ENCODE measurements at regions not wholly inside any gene's neighbourhood (a gene's known extent, or its start where the extent isn't known, plus 50 kb on each side); places are given as distances from the start of the nearest gene placed in this dataset.

- no peaks in the 10 kb centered on the region for H3K36me3 Mint-ChIP-seq (ENCODE audit: low read depth)
- no peak overlapping the region for H3K4me3 Mint-ChIP-seq
- H3K27me3 Mint-ChIP-seq, result no peaks in the 10 kb centered on the region
- H3K9me3 Mint-ChIP-seq, result no peaks in the 10 kb centered on the region
- H3K27ac Mint-ChIP-seq, result no peak overlapping the region
- H3K4me1 Mint-ChIP-seq (ENCODE audit: low read depth), result no peaks in the 10 kb centered on the region
- intact Hi-C loops (cut with micrococcal nuclease), result no loop called here
Observed at GRCh38 chr11:25891960-25892359, 440.0 kb upstream of the ANO3 start.

GRCh38 chr11:25899617-25900160, 432.2 kb upstream of the ANO3 start:
- Mint-ChIP-seq H3K27me3 (no peaks in the 10 kb centered on the region), H3K9me3 (peaks cover 2% of the 10 kb centered on the region), H3K27ac (no peak overlapping the region), H3K4me1 (ENCODE audit: low read depth) (no peaks in the 10 kb centered on the region), H3K36me3 (ENCODE audit: low read depth) (no peaks in the 10 kb centered on the region), H3K4me3 (no peak overlapping the region)
- intact Hi-C loops (cut with micrococcal nuclease), result no loop called here

- peaks cover 9% of the 10 kb centered on the region for H3K9me3 Mint-ChIP-seq
- H3K27me3 Mint-ChIP-seq, result no peaks in the 10 kb centered on the region
- no peak overlapping the region for H3K27ac Mint-ChIP-seq
- H3K4me1 Mint-ChIP-seq (ENCODE audit: low read depth), result no peaks in the 10 kb centered on the region
- intact Hi-C loops (cut with micrococcal nuclease), result no loop called here
- no peaks in the 10 kb centered on the region for H3K36me3 Mint-ChIP-seq (ENCODE audit: low read depth)
- no peak overlapping the region for H3K4me3 Mint-ChIP-seq
Observed at GRCh38 chr11:25900814-25901213, 431.1 kb upstream of the ANO3 start.

DNA sequence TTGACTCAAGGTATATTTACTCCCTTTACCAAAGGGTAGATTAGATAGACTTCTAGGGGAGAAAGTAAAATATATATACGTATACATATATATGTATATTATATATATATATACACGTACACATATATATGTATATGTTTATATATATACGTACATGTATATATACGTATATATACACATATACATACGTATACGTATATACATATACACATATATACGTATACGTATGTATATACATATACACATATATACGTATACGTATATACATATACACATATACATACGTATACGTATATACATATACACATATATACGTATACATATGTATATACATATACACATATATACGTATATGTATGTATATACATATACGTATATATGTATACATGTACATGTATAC, 430.5 kb upstream of the ANO3 start:
- Mint-ChIP-seq H3K4me3 (no peak overlapping the region), H3K27ac (no peak overlapping the region), H3K9me3 (peaks cover 11% of the 10 kb centered on the region), H3K4me1 (ENCODE audit: low read depth) (no peaks in the 10 kb centered on the region), H3K36me3 (ENCODE audit: low read depth) (no peaks in the 10 kb centered on the region), H3K27me3 (no peaks in the 10 kb centered on the region)
- intact Hi-C loops (cut with micrococcal nuclease), result no loop called here

DNA sequence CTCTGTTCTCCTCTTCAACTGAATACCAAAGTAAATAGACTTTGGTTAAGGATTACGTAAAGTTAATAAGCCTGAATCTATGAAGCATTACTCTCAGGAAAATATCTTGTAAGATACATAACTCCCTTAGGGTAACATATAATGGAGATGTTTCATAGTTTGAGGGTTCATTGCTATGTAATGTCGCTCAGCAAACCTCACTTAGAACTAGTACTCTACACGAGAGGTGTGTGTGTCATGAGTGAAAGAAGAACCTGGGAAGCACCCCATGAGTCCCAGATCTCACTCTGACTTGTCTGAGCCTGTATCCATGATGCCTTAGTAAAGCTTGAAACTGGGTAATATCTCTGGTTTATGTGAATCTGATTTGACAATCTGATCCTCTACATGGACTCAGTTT, 429.5 kb upstream of the ANO3 start:
- H3K4me3 Mint-ChIP-seq, result no peak overlapping the region
- no peaks in the 10 kb centered on the region for H3K27me3 Mint-ChIP-seq
- no peaks in the 10 kb centered on the region for H3K4me1 Mint-ChIP-seq (ENCODE audit: low read depth)
- H3K9me3 Mint-ChIP-seq, result peaks cover 20% of the 10 kb centered on the region
- intact Hi-C loops (cut with micrococcal nuclease), result no loop called here
- H3K27ac Mint-ChIP-seq, result no peak overlapping the region
- no peaks in the 10 kb centered on the region for H3K36me3 Mint-ChIP-seq (ENCODE audit: low read depth)

GRCh38 chr11:25908726-25909125, 423.2 kb upstream of the ANO3 start:
- peaks cover 20% of the 10 kb centered on the region for H3K9me3 Mint-ChIP-seq
- intact Hi-C loops (cut with micrococcal nuclease), result no loop called here
- H3K4me3 Mint-ChIP-seq, result no peak overlapping the region
- H3K27ac Mint-ChIP-seq, result no peak overlapping the region
- no peaks in the 10 kb centered on the region for H3K36me3 Mint-ChIP-seq (ENCODE audit: low read depth)
- no peaks in the 10 kb centered on the region for H3K4me1 Mint-ChIP-seq (ENCODE audit: low read depth)
- H3K27me3 Mint-ChIP-seq, result no peaks in the 10 kb centered on the region

- Mint-ChIP-seq H3K4me1 (ENCODE audit: low read depth) (no peaks in the 10 kb centered on the region), H3K36me3 (ENCODE audit: low read depth) (no peaks in the 10 kb centered on the region), H3K4me3 (no peak overlapping the region), H3K27me3 (no peaks in the 10 kb centered on the region), H3K27ac (no peak overlapping the region), H3K9me3 (peaks cover 14% of the 10 kb centered on the region)
- intact Hi-C loops (cut with micrococcal nuclease), result no loop called here
Observed at GRCh38 chr11:25910086-25910485, 421.8 kb upstream of the ANO3 start.

DNA sequence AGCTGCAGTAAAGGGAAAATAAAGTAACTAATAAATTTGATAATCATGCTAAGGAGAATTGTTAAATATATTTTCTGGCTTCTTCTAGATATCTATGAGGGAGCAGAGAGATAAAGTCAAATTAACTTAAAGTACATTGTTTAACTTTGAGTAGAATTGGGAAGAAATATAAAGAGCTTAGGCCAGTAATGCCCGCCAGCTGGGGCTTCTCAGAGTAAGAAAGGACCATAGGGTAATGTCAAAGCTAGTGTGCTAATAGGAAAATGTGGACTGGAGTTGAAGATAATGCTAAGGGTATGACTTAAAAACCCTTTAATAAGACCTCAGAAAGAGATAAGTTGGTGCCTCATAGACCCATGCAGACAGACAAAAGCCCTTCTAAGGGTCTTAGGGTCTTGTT, 411.6 kb upstream of the ANO3 start:
- H3K4me3 Mint-ChIP-seq, result no peak overlapping the region
- intact Hi-C loops (cut with micrococcal nuclease), result no loop called here
- no peak overlapping the region for H3K27ac Mint-ChIP-seq
- no peaks in the 10 kb centered on the region for H3K27me3 Mint-ChIP-seq
- H3K36me3 Mint-ChIP-seq (ENCODE audit: low read depth), result no peaks in the 10 kb centered on the region
- H3K9me3 Mint-ChIP-seq, result peaks cover 26% of the 10 kb centered on the region
- no peaks in the 10 kb centered on the region for H3K4me1 Mint-ChIP-seq (ENCODE audit: low read depth)

- peaks cover 26% of the 10 kb centered on the region for H3K9me3 Mint-ChIP-seq
- no peaks in the 10 kb centered on the region for H3K36me3 Mint-ChIP-seq (ENCODE audit: low read depth)
- no peak overlapping the region for H3K27ac Mint-ChIP-seq
- intact Hi-C loops (cut with micrococcal nuclease), result no loop called here
- H3K27me3 Mint-ChIP-seq, result no peaks in the 10 kb centered on the region
- H3K4me1 Mint-ChIP-seq (ENCODE audit: low read depth), result no peaks in the 10 kb centered on the region
- no peak overlapping the region for H3K4me3 Mint-ChIP-seq
Observed at GRCh38 chr11:25924586-25924985, 407.3 kb upstream of the ANO3 start.

DNA sequence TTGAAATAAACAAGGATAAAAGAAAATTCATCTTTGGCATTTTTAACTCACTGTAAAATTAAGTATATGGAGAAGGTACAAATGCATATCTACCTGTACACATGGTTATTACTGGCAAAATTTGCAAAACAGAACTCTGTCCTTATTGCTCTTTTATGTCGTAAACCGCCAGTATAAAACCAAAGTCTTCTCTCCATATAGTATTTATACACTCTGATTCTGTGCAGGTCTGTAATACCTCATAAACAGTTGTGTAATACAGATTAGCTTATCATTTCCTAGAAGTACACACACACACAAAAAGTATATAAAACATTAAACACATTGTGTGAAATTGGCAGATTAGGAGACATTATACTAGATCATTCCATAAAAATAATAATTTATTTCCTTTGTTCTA, 406.6 kb upstream of the ANO3 start:
- H3K27ac Mint-ChIP-seq, result no peak overlapping the region
- no peaks in the 10 kb centered on the region for H3K27me3 Mint-ChIP-seq
- H3K4me3 Mint-ChIP-seq, result no peak overlapping the region
- no peaks in the 10 kb centered on the region for H3K4me1 Mint-ChIP-seq (ENCODE audit: low read depth)
- H3K36me3 Mint-ChIP-seq (ENCODE audit: low read depth), result no peaks in the 10 kb centered on the region
- intact Hi-C loops (cut with micrococcal nuclease), result no loop called here
- peaks cover 26% of the 10 kb centered on the region for H3K9me3 Mint-ChIP-seq

DNA sequence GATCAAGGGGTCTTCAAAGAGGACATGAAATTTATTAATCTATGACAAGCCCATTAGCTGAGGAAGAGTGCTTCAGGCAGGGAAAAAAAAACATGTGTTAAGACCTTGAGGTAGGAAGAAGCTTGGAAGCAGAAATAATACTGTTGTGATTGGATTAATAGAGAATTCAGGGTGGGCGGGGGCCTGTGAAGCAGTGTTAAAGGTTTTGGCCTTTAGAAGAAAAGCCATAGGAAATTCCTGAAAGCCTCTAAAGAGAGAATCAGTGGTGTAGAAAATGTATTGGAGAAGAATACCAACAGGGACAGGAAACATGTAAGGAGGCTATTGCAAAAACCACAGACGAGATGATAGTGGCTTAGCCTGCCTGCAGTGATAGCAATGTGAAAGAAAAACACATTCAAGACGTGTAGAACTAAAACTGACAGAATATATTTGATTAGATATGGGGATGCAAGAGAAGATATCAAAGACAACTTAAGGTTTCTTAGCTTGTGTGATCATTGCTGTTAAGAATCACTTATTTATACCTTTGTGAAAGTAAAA, 404.4 kb upstream of the ANO3 start:
- H3K27ac Mint-ChIP-seq, result no peak overlapping the region
- intact Hi-C loops (cut with micrococcal nuclease), result no loop called here
- H3K9me3 Mint-ChIP-seq, result peaks cover 7% of the 10 kb centered on the region
- no peaks in the 10 kb centered on the region for H3K36me3 Mint-ChIP-seq (ENCODE audit: low read depth)
- no peaks in the 10 kb centered on the region for H3K4me1 Mint-ChIP-seq (ENCODE audit: low read depth)
- no peaks in the 10 kb centered on the region for H3K27me3 Mint-ChIP-seq
- H3K4me3 Mint-ChIP-seq, result no peak overlapping the region

GRCh38 chr11:25928076-25928475, 403.9 kb upstream of the ANO3 start:
- H3K4me1 Mint-ChIP-seq (ENCODE audit: low read depth), result no peaks in the 10 kb centered on the region
- no peaks in the 10 kb centered on the region for H3K36me3 Mint-ChIP-seq (ENCODE audit: low read depth)
- no peaks in the 10 kb centered on the region for H3K27me3 Mint-ChIP-seq
- H3K4me3 Mint-ChIP-seq, result no peak overlapping the region
- peaks cover 1% of the 10 kb centered on the region for H3K9me3 Mint-ChIP-seq
- H3K27ac Mint-ChIP-seq, result no peak overlapping the region
- intact Hi-C loops (cut with micrococcal nuclease), result no loop called here

DNA sequence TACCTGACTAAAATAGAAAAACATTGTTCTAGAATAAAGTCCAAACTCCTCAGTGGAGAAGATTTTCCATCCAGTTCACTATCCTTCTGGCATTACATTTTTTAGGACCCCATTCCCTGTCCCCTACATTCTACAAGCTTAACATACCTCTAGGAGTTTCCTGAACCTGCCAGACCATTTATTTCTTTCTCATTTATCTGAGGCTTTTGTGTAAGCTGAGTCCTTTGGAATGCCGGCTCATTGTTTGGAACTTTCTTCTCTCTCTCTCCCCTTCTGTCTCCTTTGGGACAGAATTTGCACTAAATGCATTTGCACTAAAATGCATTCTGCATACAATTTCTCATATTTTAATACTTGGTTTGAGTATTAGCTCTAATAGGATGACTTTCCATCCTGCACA, 393.0 kb upstream of the ANO3 start:
- intact Hi-C loops (cut with micrococcal nuclease), result no loop called here
- Mint-ChIP-seq H3K27me3 (no peaks in the 10 kb centered on the region), H3K36me3 (ENCODE audit: low read depth) (no peaks in the 10 kb centered on the region), H3K4me3 (no peak overlapping the region), H3K27ac (no peak overlapping the region), H3K9me3 (no peaks in the 10 kb centered on the region), H3K4me1 (ENCODE audit: low read depth) (no peaks in the 10 kb centered on the region)

- no peaks in the 10 kb centered on the region for H3K4me1 Mint-ChIP-seq (ENCODE audit: low read depth)
- H3K27ac Mint-ChIP-seq, result no peak overlapping the region
- no peak overlapping the region for H3K4me3 Mint-ChIP-seq
- no peaks in the 10 kb centered on the region for H3K9me3 Mint-ChIP-seq
- intact Hi-C loops (cut with micrococcal nuclease), result no loop called here
- H3K36me3 Mint-ChIP-seq (ENCODE audit: low read depth), result no peaks in the 10 kb centered on the region
- H3K27me3 Mint-ChIP-seq, result no peaks in the 10 kb centered on the region
Observed at GRCh38 chr11:25939691-25940090, 392.2 kb upstream of the ANO3 start.

DNA sequence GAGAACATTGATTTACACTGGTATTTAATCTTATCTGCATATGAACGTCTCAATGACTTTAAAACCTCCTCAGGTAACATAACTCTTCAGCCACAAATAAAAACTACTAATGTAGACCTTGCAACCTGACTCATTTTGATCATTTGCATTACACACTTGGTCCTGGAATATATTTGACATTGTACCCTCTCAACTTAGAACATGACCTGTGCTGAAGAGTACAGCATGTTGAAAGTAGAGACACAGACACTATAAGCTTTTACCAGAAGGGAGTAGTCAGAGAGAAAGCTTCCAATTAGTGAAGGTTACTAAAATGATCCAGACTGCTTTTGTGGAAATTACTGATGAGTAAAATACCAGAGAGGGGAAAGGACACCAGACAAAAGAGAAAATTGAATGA, 390.6 kb upstream of the ANO3 start:
- H3K9me3 Mint-ChIP-seq, result no peaks in the 10 kb centered on the region
- H3K36me3 Mint-ChIP-seq (ENCODE audit: low read depth), result no peaks in the 10 kb centered on the region
- no peaks in the 10 kb centered on the region for H3K27me3 Mint-ChIP-seq
- no peak overlapping the region for H3K4me3 Mint-ChIP-seq
- H3K4me1 Mint-ChIP-seq (ENCODE audit: low read depth), result no peaks in the 10 kb centered on the region
- no peak overlapping the region for H3K27ac Mint-ChIP-seq
- intact Hi-C loops (cut with micrococcal nuclease), result no loop called here
